ENCODE measurements at regions not wholly inside any gene's neighbourhood (a gene's known extent, or its start where the extent isn't known, plus 50 kb on each side); places are given as distances from the start of the nearest gene placed in this dataset.

GRCh38 chr9:82880336-82881050, 182.4 kb downstream of the RASEF start:
- Histone ChIP-seq H3K4me3 (ENCODE audit: low read length) (no peak overlapping the region), H3K27me3 (ENCODE audit: insufficient read depth, low read depth, low read length) (no peaks in the 10 kb centered on the region), H2AFZ (ENCODE audit: low read depth, low read length) (no peak overlapping the region), H3K79me2 (replicated peaks; ENCODE audit: insufficient read depth, low read length) (no peaks in the 10 kb centered on the region), H3K9me2 (ENCODE audit: insufficient read depth, low read length) (no peaks in the 10 kb centered on the region), H3F3A (ENCODE audit: insufficient read depth, low read length, poor library complexity, severe bottlenecking) (no peaks in the 10 kb centered on the region), H4K20me1 (ENCODE audit: insufficient read depth) (no peaks in the 10 kb centered on the region), H3K9ac (ENCODE audit: low read length) (no peak overlapping the region), H3K36me3 (ENCODE audit: insufficient read depth, low read length) (no peaks in the 10 kb centered on the region), H3K27ac (ENCODE audit: low read length) (no peak overlapping the region), H3K4me2 (ENCODE audit: low read length) (no peak overlapping the region), H3K9me3 (ENCODE audit: low read length) (no peaks in the 10 kb centered on the region)
- no peak for TF ChIP-seq RAD21 (conservative IDR thresholded peaks at IDR 0.05)
- no peak for TF ChIP-seq CTCF (IDR thresholded peaks at IDR 0.05; ENCODE audit: poor library complexity, severe bottlenecking)
- TF ChIP-seq TAF1 (IDR thresholded peaks at IDR 0.05; ENCODE audit: low read depth): no peak
- TF ChIP-seq SMC3 (conservative IDR thresholded peaks at IDR 0.05; ENCODE audit: poor library complexity): no peak
- no peak for TF ChIP-seq MXI1 (conservative IDR thresholded peaks at IDR 0.05; ENCODE audit: poor library complexity, severe bottlenecking)
- TF ChIP-seq EP300 (conservative IDR thresholded peaks at IDR 0.05; ENCODE audit: poor library complexity, severe bottlenecking): no peak
- no peak for TF ChIP-seq POLR2AphosphoS5 (IDR thresholded peaks at IDR 0.05)
- no peak for TF ChIP-seq REST (IDR thresholded peaks at IDR 0.05; ENCODE audit: borderline replicate concordance)
- TF ChIP-seq EZH2 (IDR thresholded peaks at IDR 0.05; ENCODE audit: borderline replicate concordance, insufficient read depth, low read length, poor library complexity, severe bottlenecking): no peak

GRCh38 chr9:82882138-82882537, 180.8 kb downstream of the RASEF start:
- no peaks in the 10 kb centered on the region for H3K27me3 ChIP-seq (ENCODE audit: insufficient read depth, low read depth, low read length)
- H3F3A ChIP-seq (ENCODE audit: insufficient read depth, low read length, poor library complexity, severe bottlenecking): no peaks in the 10 kb centered on the region
- no peaks in the 10 kb centered on the region for H3K36me3 ChIP-seq (ENCODE audit: insufficient read depth, low read length)
- TF ChIP-seq CTCF (IDR thresholded peaks at IDR 0.05; ENCODE audit: poor library complexity, severe bottlenecking) (no peak), POLR2AphosphoS5 (IDR thresholded peaks at IDR 0.05) (no peak), REST (IDR thresholded peaks at IDR 0.05; ENCODE audit: borderline replicate concordance) (no peak), MXI1 (conservative IDR thresholded peaks at IDR 0.05; ENCODE audit: poor library complexity, severe bottlenecking) (no peak), RAD21 (conservative IDR thresholded peaks at IDR 0.05) (no peak), EZH2 (IDR thresholded peaks at IDR 0.05; ENCODE audit: borderline replicate concordance, insufficient read depth, low read length, poor library complexity, severe bottlenecking) (no peak), SMC3 (conservative IDR thresholded peaks at IDR 0.05; ENCODE audit: poor library complexity) (no peak), TAF1 (IDR thresholded peaks at IDR 0.05; ENCODE audit: low read depth) (no peak), EP300 (conservative IDR thresholded peaks at IDR 0.05; ENCODE audit: poor library complexity, severe bottlenecking) (no peak)
- no peaks in the 10 kb centered on the region for H3K9me2 ChIP-seq (ENCODE audit: insufficient read depth, low read length)
- H3K79me2 ChIP-seq (replicated peaks; ENCODE audit: insufficient read depth, low read length): no peaks in the 10 kb centered on the region
- no peaks in the 10 kb centered on the region for H3K9me3 ChIP-seq (ENCODE audit: low read length)
- H2AFZ ChIP-seq (ENCODE audit: low read depth, low read length): no peak overlapping the region
- H3K4me2 ChIP-seq (ENCODE audit: low read length): no peak overlapping the region
- no peak overlapping the region for H3K9ac ChIP-seq (ENCODE audit: low read length)
- no peaks in the 10 kb centered on the region for H4K20me1 ChIP-seq (ENCODE audit: insufficient read depth)
- H3K4me3 ChIP-seq (ENCODE audit: low read length): no peak overlapping the region
- H3K27ac ChIP-seq (ENCODE audit: low read length): no peak overlapping the region
